ENCODE measurements at regions not wholly inside any gene's neighbourhood (a gene's known extent, or its start where the extent isn't known, plus 50 kb on each side); places are given as distances from the start of the nearest gene placed in this dataset.

- TF ChIP-seq CTCF (IDR thresholded peaks at IDR 0.05; ENCODE audit: low read depth, low read length) = no peak
Measured at GRCh38 chr1:29499104-29499650, 262.9 kb downstream of the PTPRU start.

GRCh38 chr1:29498126-29499103 is 262.1 kb downstream of the PTPRU start:
- no peak overlapping the region for H3K4me3 ChIP-seq (ENCODE audit: low read depth, low read length)
- TF ChIP-seq CTCF (IDR thresholded peaks at IDR 0.05; ENCODE audit: low read depth, low read length) = no peak

More at GRCh38 chr1:29499104-29499650, 262.9 kb downstream of the PTPRU start:
- H3K4me3 ChIP-seq (ENCODE audit: low read depth, low read length) = no peak overlapping the region

- TF ChIP-seq CTCF (IDR thresholded peaks at IDR 0.05; ENCODE audit: low read depth, low read length) = no peak
- no peak overlapping the region for H3K4me3 ChIP-seq (ENCODE audit: low read depth, low read length)
Measured at GRCh38 chr1:29497395-29498125, 261.2 kb downstream of the PTPRU start.

GRCh38 chr1:29496701-29497100 is 260.4 kb downstream of the PTPRU start:
- no peak overlapping the region for H3K4me3 ChIP-seq (ENCODE audit: low read depth, low read length)
- TF ChIP-seq CTCF (IDR thresholded peaks at IDR 0.05; ENCODE audit: low read depth, low read length) = no peak

GRCh38 chr1:29490204-29490934 is 254.0 kb downstream of the PTPRU start:
- H3K4me3 ChIP-seq (ENCODE audit: low read depth, low read length) = no peak overlapping the region
- TF ChIP-seq CTCF (IDR thresholded peaks at IDR 0.05; ENCODE audit: low read depth, low read length) = no peak

- H3K4me3 ChIP-seq (ENCODE audit: low read depth, low read length) = no peak overlapping the region
- TF ChIP-seq CTCF (IDR thresholded peaks at IDR 0.05; ENCODE audit: low read depth, low read length) = no peak
Measured at GRCh38 chr1:29489471-29489870, 253.1 kb downstream of the PTPRU start.

All from WI38 (cell line).